DND-41 (cell line): ENCODE measurements at regions not wholly inside any gene's neighbourhood (a gene's known extent, or its start where the extent isn't known, plus 50 kb on each side); places are given as distances from the start of the nearest gene placed in this dataset.
"Not testable (repeated sequence)": the region's sequence is repeated elsewhere in the genome, so short reads cannot be mapped to it uniquely, and the experiment has no call there.

Experiments used
- ATAC-seq: fragments of 200-7000 bp; cut with Tn5 transposase; 3 replicates; pipeline ENCODE4 v1.9.1; 2021; ENCODE audit warnings: low read depth; ENCODE audit not compliant: insufficient read depth
- DNase-seq: peaks from one replicate; pipeline ENCODE4 v3.0.0-alpha.2; 2020
- H2AFZ ChIP-seq: 2 replicates; pipeline ENCODE4 v1.6.0; 2012; ENCODE audit warnings: low read depth, low read length
- H3K27ac ChIP-seq: 2 replicates; pipeline ENCODE4 v1.5.1; 2012; ENCODE audit warnings: low read length, inconsistent platforms
- H3K27me3 ChIP-seq: fragments of 200-600 bp; sonication (generic); 2 replicates; pipeline ENCODE4 v1.6.0; 2012; ENCODE audit warnings: low read length, mild to moderate bottlenecking, inconsistent platforms; ENCODE audit not compliant: insufficient read depth, poor library complexity
- H3K36me3 ChIP-seq: 2 replicates; pipeline ENCODE4 v1.5.1; 2012; ENCODE audit warnings: low read length, inconsistent platforms; ENCODE audit not compliant: insufficient read depth
- H3K4me1 ChIP-seq: 2 replicates; pipeline ENCODE4 v1.5.1; 2012; ENCODE audit warnings: mild to moderate bottlenecking, low read length; ENCODE audit not compliant: insufficient read depth
- H3K4me2 ChIP-seq: 2 replicates; pipeline ENCODE4 v1.6.0; 2012; ENCODE audit warnings: mild to moderate bottlenecking, moderate library complexity, low read length, inconsistent platforms; ENCODE audit not compliant: insufficient read depth
- H3K4me3 ChIP-seq, 2 experiments: fragments of 200-600 bp in 1 of 2; shearing (Covaris generic) in 1 of 2; 2 replicates each; pipeline ENCODE4 v1.5.1; 2012 to 2016; ENCODE audit warnings: inconsistent platforms in 2 of 2, low read length in 2 of 2, mild to moderate bottlenecking in 2 of 2, low read depth in 1 of 2, moderate library complexity in 1 of 2
- H3K79me2 ChIP-seq: 2 replicates; pipeline ENCODE4 v1.6.0; 2012; ENCODE audit warnings: low read length, inconsistent platforms; ENCODE audit not compliant: insufficient read depth
- H3K9ac ChIP-seq: 2 replicates; pipeline ENCODE4 v1.6.0; 2012; ENCODE audit warnings: low read depth, mild to moderate bottlenecking, inconsistent platforms, low read length, moderate library complexity
- H3K9me3 ChIP-seq: 2 replicates; pipeline ENCODE4 v1.5.1; 2012; ENCODE audit warnings: low read length, moderate library complexity, mild to moderate bottlenecking, inconsistent platforms; ENCODE audit not compliant: insufficient read depth, severe bottlenecking
- H4K20me1 ChIP-seq: 2 replicates; pipeline ENCODE4 v1.6.0; 2012; ENCODE audit warnings: low read length; ENCODE audit not compliant: insufficient read depth
- EZH2 ChIP-seq: IDR thresholded peaks from 3 replicates; pipeline ENCODE4 v1.6.1; 2012; ENCODE audit warnings: borderline replicate concordance, low read depth, mild to moderate bottlenecking, moderate library complexity, low read length, inconsistent platforms; ENCODE audit not compliant: severe bottlenecking
- TF ChIP-seq, protein P1 (sequence below): IDR thresholded peaks from 2 replicates; pipeline ENCODE4 v1.5.1; 2012; ENCODE audit warnings: borderline replicate concordance, low read length, moderate library complexity, mild to moderate bottlenecking; ENCODE audit not compliant: poor library complexity, severe bottlenecking; ENCODE audit errors: extremely low read depth

DNA sequence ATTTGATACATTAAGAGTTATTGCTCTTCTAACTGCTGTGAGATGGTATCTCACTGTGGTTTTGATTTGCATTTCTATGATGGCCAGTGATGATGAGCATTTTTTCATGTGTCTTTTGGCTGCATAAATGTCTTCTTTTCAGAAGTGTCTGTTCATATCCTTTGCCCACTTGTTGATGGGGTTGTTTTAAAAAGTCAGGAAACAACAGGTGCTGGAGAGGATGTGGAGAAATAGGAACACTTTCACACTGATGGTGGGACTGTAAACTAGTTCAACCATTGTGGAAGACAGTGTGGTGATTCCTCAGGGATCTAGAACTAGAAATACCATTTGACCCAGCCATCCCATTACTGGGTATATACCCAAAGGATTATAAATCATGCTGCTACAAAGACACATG, 63.4 kb upstream of the PDSS1 start:
- H3K36me3 ChIP-seq, H3K9ac ChIP-seq, H3K27me3 ChIP-seq, H3K27ac ChIP-seq, H3K9me3 ChIP-seq, H3K4me2 ChIP-seq, ATAC-seq, H2AFZ ChIP-seq, H3K4me1 ChIP-seq, H3K4me3 ChIP-seq, H4K20me1 ChIP-seq, H3K79me2 ChIP-seq, DNase-seq: not testable (repeated sequence)

DNA sequence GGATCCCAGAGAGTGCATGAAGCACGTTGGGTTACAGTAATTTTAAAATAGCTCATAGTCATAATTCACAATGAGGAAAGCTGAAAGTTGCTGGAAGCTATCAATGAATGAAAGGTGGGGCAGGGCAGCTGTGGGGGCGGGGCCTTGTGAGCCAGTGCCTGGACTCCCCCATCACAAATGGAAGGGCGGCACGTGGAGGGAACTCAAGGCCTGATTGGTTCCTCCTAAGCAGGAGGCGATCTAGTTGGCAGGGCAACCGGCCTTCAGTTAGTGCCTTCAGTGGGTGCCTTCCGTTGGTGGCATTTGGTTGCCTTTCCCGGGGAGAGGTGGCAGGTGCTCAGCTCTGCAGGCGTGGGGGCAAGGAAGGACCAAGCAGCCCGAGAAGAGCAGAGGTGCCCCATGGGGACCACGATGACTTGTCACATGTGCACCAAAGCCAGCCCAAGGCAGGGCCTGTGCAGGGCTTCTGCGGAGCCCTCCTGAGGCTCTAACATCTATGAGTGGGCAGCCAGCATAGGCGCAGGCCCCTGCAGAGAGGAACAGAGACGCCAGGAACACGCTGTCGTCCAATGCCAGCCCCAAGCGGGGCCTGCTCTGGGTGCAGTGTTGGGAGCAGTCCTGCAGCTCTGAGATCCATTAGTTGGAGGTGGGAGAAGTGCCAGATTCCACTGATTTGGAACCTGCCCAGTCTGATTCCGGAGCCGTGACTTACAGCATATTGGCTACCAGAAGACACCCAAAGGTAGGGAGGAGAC, 59.8 kb upstream of the PDSS1 start:
- Histone ChIP-seq H2AFZ (no peak overlapping the region), H4K20me1 (no peaks in the 10 kb centered on the region), H3K79me2 (no peaks in the 10 kb centered on the region), H3K27me3 (no peaks in the 10 kb centered on the region), H3K9me3 (no peaks in the 10 kb centered on the region), H3K4me1 (no peaks in the 10 kb centered on the region), H3K4me3 (no peak overlapping the region), H3K27ac (no peak overlapping the region), H3K36me3 (no peaks in the 10 kb centered on the region), H3K9ac (no peak overlapping the region), H3K4me2 (no peak overlapping the region)
- no peak for ATAC-seq
- TF ChIP-seq, protein P1, sequence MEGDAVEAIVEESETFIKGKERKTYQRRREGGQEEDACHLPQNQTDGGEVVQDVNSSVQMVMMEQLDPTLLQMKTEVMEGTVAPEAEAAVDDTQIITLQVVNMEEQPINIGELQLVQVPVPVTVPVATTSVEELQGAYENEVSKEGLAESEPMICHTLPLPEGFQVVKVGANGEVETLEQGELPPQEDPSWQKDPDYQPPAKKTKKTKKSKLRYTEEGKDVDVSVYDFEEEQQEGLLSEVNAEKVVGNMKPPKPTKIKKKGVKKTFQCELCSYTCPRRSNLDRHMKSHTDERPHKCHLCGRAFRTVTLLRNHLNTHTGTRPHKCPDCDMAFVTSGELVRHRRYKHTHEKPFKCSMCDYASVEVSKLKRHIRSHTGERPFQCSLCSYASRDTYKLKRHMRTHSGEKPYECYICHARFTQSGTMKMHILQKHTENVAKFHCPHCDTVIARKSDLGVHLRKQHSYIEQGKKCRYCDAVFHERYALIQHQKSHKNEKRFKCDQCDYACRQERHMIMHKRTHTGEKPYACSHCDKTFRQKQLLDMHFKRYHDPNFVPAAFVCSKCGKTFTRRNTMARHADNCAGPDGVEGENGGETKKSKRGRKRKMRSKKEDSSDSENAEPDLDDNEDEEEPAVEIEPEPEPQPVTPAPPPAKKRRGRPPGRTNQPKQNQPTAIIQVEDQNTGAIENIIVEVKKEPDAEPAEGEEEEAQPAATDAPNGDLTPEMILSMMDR = no peak
- DNase-seq = no peak

GRCh38 chr10:26640391-26640790, 57.1 kb upstream of the PDSS1 start:
- Histone ChIP-seq H3K4me2 (no peak overlapping the region), H3K27me3 (no peaks in the 10 kb centered on the region), H3K4me1 (no peaks in the 10 kb centered on the region), H2AFZ (no peak overlapping the region), H3K79me2 (no peaks in the 10 kb centered on the region), H3K4me3 (no peak overlapping the region), H4K20me1 (no peaks in the 10 kb centered on the region), H3K9me3 (no peaks in the 10 kb centered on the region), H3K36me3 (no peaks in the 10 kb centered on the region), H3K27ac (no peak overlapping the region), H3K9ac (no peak overlapping the region)
- ATAC-seq (no peak), DNase-seq (no peak)
- no peak for TF ChIP-seq EZH2
- TF ChIP-seq, protein P1 = no peak

DNA sequence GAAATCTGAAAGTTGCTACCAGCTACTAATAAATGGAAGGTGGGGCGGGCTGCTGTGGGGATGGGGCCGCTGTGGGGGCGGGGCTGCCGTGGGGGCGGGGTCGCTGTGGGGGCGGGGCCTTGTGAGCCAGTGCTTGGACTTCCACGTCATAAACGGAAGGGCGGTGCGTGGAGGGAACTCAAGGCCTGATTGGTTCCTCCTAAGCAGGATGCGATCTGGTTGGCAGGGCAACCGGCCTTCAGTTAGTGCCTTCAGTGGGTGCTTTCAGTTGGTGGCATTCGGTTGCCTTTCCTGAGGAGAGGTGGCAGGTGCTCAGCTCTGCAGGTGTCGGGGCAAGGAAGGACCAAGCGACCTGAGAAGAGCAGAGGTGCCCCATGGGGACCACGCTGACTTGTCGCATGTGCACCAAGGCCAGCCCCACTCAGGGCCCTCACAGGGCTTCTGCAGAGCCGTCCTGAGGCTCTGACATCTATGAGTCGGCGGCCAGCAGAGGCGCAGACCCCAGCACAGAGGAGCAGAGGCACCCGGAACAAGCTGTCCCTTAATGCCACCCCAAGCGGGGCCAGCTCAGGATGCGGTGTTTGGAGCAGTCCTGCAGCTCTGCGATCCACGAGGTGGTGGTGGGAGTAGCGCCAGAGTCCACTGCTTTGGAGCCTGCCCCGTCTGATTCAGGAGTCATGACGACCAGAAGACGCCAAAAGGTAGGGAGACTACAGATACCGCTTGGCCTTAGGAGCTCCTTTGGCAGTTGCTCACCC, 54.4 kb upstream of the PDSS1 start:
- no peak overlapping the region for H3K27ac ChIP-seq
- no peak for DNase-seq
- H3K4me2 ChIP-seq = no peak overlapping the region
- H3K9me3 ChIP-seq = no peaks in the 10 kb centered on the region
- H3K9ac ChIP-seq = no peak overlapping the region
- no peak overlapping the region for H3K4me3 ChIP-seq
- ATAC-seq = no peak
- no peaks in the 10 kb centered on the region for H3K4me1 ChIP-seq
- H3K27me3 ChIP-seq = no peaks in the 10 kb centered on the region
- H3K79me2 ChIP-seq = no peaks in the 10 kb centered on the region
- no peaks in the 10 kb centered on the region for H4K20me1 ChIP-seq
- H3K36me3 ChIP-seq = no peaks in the 10 kb centered on the region
- no peak for TF ChIP-seq EZH2
- no peak overlapping the region for H2AFZ ChIP-seq
